ENCODE measurements at regions not wholly inside any gene's neighbourhood (a gene's known extent, or its start where the extent isn't known, plus 50 kb on each side); places are given as distances from the start of the nearest gene placed in this dataset.

DNA sequence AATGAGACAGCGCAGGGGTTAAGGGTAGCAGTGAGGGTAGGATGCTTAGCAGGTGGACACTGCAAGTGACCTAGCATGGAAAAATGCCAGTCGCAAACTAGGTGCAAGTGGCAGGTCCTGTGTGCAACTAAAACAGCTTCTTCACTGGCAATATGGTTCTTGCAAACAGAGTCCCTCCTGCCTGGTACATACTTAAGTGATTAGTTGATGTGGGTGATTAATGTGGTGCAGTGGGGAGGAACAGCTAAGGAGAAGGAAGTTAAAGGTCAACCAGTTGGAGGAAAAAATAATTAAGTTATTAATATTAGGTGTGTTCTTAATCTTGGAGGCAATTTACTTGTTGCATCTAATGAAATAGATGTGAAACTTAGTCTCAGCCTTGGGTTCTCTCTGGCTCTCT is 121.6 kb upstream of the IGFBP7 start:
- H3K4me3 ChIP-seq (ENCODE audit: low read depth, low read length), result no peak overlapping the region
- TF ChIP-seq, protein P1, sequence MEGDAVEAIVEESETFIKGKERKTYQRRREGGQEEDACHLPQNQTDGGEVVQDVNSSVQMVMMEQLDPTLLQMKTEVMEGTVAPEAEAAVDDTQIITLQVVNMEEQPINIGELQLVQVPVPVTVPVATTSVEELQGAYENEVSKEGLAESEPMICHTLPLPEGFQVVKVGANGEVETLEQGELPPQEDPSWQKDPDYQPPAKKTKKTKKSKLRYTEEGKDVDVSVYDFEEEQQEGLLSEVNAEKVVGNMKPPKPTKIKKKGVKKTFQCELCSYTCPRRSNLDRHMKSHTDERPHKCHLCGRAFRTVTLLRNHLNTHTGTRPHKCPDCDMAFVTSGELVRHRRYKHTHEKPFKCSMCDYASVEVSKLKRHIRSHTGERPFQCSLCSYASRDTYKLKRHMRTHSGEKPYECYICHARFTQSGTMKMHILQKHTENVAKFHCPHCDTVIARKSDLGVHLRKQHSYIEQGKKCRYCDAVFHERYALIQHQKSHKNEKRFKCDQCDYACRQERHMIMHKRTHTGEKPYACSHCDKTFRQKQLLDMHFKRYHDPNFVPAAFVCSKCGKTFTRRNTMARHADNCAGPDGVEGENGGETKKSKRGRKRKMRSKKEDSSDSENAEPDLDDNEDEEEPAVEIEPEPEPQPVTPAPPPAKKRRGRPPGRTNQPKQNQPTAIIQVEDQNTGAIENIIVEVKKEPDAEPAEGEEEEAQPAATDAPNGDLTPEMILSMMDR (conservative IDR thresholded peaks at IDR 0.05; ENCODE audit: low read depth, low read length), result no peak
- peak; percentile 5 for DNase-seq (ENCODE audit: low read depth)

DNA sequence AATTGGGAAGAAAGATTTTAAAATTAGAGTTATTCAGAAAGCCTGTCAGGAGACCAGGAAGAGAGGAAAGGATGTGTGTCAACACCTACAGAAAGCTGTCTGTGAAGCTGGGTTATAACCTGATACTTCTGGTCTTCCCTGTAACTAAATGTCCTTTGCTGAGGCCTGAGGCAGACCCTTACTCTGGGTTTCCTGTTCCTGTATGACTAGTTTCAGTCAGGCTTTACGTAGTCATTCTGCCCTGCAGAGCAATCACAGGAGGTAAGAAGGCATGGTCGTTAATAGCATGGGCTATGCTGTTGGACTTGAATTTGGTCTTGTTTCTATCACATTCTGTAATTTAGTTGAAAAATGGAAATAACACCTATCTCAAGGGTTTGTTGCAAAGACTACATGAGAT is 110.5 kb upstream of the IGFBP7 start:
- H3K4me3 ChIP-seq (ENCODE audit: low read depth, low read length), result no peak overlapping the region
- DNase-seq (ENCODE audit: low read depth), result no peak
- TF ChIP-seq, protein P1 (conservative IDR thresholded peaks at IDR 0.05; ENCODE audit: low read depth, low read length), result no peak

DNA sequence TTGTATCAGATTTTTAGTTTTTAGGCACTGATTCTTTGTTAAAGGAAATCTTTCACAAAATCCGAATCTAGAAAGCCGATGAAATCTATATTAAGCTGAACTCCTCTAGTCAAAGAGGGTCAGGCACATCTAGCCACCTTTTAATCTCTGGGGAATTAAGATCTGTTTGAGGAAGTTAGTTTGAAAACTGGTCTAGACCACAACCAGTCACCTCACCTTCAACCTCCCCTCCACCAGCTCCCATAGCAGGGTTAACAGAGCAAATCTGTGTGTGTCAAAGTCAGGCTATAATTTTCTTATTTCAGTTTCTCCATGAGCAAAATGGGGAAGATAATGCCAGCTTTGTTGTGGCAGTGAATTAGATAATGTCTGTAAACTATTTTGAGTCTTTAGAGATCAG is 110.0 kb upstream of the IGFBP7 start:
- DNase-seq (ENCODE audit: low read depth), result no peak
- no peak overlapping the region for H3K4me3 ChIP-seq (ENCODE audit: low read depth, low read length)
- TF ChIP-seq, protein P1 (conservative IDR thresholded peaks at IDR 0.05; ENCODE audit: low read depth, low read length), result no peak

DNA sequence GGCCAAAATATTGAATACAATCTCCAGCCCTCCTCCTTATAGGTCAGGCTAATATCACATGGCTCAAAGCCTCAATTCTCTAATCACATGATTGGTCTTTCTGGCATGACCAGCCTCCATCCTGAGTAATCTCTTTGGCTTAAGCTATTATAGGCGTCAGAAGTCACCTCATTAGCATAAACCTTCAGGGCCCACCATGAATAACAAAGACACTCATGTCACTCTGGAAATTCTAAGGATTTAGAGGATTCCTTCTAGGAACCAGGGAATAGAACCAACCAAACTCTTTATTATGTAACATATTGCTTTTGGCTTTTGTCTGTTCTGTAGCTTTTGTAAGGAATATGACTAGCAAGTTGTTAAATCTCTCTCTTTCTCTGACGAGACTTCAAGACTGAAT is 109.2 kb upstream of the IGFBP7 start:
- no peak for DNase-seq (ENCODE audit: low read depth)
- TF ChIP-seq, protein P1 (conservative IDR thresholded peaks at IDR 0.05; ENCODE audit: low read depth, low read length), result no peak
- H3K4me3 ChIP-seq (ENCODE audit: low read depth, low read length), result no peak overlapping the region

DNA sequence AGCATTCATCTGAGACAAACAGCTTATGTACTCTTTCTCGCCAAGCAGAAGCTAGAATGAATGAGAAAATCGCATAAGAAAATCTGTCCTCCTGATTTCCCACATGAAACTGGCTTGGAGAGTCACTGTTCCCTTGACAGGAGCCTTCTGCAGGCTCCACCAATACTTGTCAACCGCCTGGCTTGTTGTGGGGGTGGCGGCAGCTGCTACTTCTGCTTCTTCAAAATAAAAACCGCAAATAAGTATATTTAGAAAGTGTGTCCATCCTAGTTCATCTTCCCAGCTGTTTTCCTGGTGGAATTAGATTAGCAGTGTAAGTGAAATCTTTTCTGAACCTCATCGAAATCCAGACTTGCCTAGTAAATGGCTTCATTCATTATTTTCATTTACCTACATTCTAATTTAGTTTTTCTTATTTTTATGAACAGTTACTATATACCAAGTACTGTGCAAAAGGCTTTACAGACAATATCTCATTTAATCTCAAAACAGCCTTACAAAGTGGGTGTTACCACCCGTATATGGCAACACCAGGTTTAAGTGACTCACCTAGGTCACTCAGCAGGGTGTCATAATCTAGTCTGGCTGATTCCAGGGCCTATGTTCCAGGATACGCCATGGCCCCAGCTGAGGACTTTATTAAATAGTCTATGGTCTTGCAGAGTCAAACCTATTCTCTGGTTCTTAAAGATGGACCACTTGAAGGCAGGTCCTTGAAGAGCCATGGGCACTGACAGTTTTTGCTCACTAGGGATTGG is 104.6 kb upstream of the IGFBP7 start:
- TF ChIP-seq, protein P1 (conservative IDR thresholded peaks at IDR 0.05; ENCODE audit: low read depth, low read length), result no peak
- DNase-seq (ENCODE audit: low read depth), result peak; percentile 16
- no peak overlapping the region for H3K4me3 ChIP-seq (ENCODE audit: low read depth, low read length)

DNA sequence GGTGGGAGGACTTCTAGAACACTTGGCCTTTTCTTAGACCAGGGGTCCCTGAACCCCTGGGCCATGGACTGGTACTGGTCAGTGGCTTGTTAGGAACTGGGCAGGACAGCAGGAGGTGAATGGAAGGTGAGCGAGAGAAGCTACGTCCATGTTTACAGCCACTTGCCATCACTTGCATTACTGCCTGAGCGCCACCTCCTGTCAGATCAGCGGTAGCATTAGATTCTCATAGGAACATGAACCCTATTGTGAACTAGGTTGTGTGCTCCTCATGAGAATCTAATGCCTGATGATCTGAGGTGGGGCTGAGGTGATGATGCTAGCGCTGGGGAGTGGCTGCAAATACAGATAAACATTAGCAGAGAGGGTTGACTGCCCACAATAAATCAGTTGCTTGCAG is 100.9 kb upstream of the IGFBP7 start:
- TF ChIP-seq, protein P1 (conservative IDR thresholded peaks at IDR 0.05; ENCODE audit: low read depth, low read length), result peak; percentile 8
- H3K4me3 ChIP-seq (ENCODE audit: low read depth, low read length), result no peak overlapping the region
- no peak for DNase-seq (ENCODE audit: low read depth)

DNA sequence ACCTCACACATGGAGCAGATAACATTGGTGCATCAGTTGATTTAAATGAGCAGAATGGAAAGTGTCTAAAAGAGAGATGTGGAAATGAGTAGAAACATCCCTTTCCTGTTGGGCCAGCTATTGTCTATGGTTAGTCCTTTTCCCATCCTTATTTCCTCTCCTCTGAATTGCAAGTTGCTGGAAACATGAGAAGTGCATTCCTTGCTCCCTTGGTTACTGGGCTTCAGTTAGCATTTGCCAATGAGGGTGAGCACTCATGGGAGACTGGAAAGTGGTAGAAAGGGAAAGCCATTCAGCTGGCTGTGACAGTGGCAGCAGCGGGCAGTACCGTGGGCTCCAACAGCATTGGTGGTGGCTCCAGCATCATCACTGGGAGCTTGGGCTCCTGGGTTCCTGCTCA is 96.0 kb upstream of the IGFBP7 start:
- H3K4me3 ChIP-seq (ENCODE audit: low read depth, low read length), result no peak overlapping the region
- no peak for DNase-seq (ENCODE audit: low read depth)
- TF ChIP-seq, protein P1 (conservative IDR thresholded peaks at IDR 0.05; ENCODE audit: low read depth, low read length), result no peak
